ENCODE measurements at regions not wholly inside any gene's neighbourhood (a gene's known extent, or its start where the extent isn't known, plus 50 kb on each side); places are given as distances from the start of the nearest gene placed in this dataset.

DNA sequence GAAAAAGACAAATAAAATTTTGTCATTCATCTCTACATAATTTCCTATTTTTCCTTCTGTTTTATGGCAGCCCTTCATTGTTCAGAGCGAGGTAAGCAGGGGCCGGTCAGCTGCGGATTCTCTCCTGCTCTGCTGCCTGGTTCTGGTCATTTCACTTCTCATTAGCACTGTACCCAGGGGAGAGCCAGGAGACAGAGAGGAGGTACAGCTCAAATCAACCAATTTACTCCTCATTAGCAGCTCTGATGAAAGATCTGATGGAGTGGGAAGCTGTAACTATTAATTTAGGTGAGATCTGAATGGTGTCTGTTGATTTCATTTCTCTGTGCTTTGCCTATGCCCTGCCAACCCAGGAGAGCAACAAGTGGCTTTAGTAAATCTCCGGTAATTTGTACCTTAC is 241.5 kb upstream of the PFKP start:
- Mint-ChIP-seq H3K27ac (no peak overlapping the region), H3K36me3 (ENCODE audit: low read depth) (no peaks in the 10 kb centered on the region), H3K4me1 (ENCODE audit: low read depth) (no peaks in the 10 kb centered on the region), H3K27me3 (peaks cover 10% of the 10 kb centered on the region), H3K9me3 (no peaks in the 10 kb centered on the region), H3K4me3 (no peak overlapping the region)
- TF ChIP-seq, protein P1, sequence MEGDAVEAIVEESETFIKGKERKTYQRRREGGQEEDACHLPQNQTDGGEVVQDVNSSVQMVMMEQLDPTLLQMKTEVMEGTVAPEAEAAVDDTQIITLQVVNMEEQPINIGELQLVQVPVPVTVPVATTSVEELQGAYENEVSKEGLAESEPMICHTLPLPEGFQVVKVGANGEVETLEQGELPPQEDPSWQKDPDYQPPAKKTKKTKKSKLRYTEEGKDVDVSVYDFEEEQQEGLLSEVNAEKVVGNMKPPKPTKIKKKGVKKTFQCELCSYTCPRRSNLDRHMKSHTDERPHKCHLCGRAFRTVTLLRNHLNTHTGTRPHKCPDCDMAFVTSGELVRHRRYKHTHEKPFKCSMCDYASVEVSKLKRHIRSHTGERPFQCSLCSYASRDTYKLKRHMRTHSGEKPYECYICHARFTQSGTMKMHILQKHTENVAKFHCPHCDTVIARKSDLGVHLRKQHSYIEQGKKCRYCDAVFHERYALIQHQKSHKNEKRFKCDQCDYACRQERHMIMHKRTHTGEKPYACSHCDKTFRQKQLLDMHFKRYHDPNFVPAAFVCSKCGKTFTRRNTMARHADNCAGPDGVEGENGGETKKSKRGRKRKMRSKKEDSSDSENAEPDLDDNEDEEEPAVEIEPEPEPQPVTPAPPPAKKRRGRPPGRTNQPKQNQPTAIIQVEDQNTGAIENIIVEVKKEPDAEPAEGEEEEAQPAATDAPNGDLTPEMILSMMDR (IDR thresholded peaks at IDR 0.05), result no peak
- no peak overlapping the region for H3K27ac ChIP-seq (ENCODE audit: low read depth in 1 of 2, low read length in 2 of 2)
- H3K27me3 ChIP-seq (ENCODE audit: control insufficient read depth in 1 of 2, insufficient read depth in 2 of 2, low read length in 2 of 2), result peaks cover 0 to 6% of the 10 kb centered on the region in 2 experiments
- POLR2A ChIA-PET, result no interaction called here
- H3K4me3 ChIP-seq (ENCODE audit: low read length), result no peak overlapping the region
- intact Hi-C loops (cut with DNase I, micrococcal nuclease), result no loop called here
- ATAC-seq (ENCODE audit: poor library complexity) (no peak), DNase-seq (no peak)
- no peaks in the 10 kb centered on the region for H3K9me3 ChIP-seq (ENCODE audit: control insufficient read depth in 1 of 2, insufficient read depth in 1 of 2, low read length in 2 of 2)
- CTCF ChIA-PET, result no interaction called here
- H3K4me1 ChIP-seq (ENCODE audit: insufficient read depth, low read length), result no peaks in the 10 kb centered on the region
- no peaks in the 10 kb centered on the region for H3K36me3 ChIP-seq (ENCODE audit: insufficient read depth, low read length)

- Histone ChIP-seq H3K9me3 (ENCODE audit: control insufficient read depth in 1 of 2, insufficient read depth in 1 of 2, low read length in 2 of 2) (no peaks in the 10 kb centered on the region), H3K27ac (ENCODE audit: low read depth in 1 of 2, low read length in 2 of 2) (no peak overlapping the region), H3K4me1 (ENCODE audit: insufficient read depth, low read length) (no peaks in the 10 kb centered on the region), H3K36me3 (ENCODE audit: insufficient read depth, low read length) (no peaks in the 10 kb centered on the region), H3K27me3 (ENCODE audit: control insufficient read depth in 1 of 2, insufficient read depth in 2 of 2, low read length in 2 of 2) (no peaks in the 10 kb centered on the region), H3K4me3 (ENCODE audit: low read length) (no peak overlapping the region)
- DNase-seq (no peak), ATAC-seq (ENCODE audit: poor library complexity) (no peak)
- Mint-ChIP-seq H3K36me3 (ENCODE audit: low read depth) (no peaks in the 10 kb centered on the region), H3K27ac (no peak overlapping the region), H3K4me1 (ENCODE audit: low read depth) (no peaks in the 10 kb centered on the region), H3K27me3 (peaks cover 12% of the 10 kb centered on the region), H3K4me3 (no peak overlapping the region), H3K9me3 (no peaks in the 10 kb centered on the region)
- CTCF ChIA-PET, result no interaction called here
- TF ChIP-seq, protein P1 (IDR thresholded peaks at IDR 0.05), result no peak
- intact Hi-C loops (cut with DNase I, micrococcal nuclease), result no loop called here
- POLR2A ChIA-PET, result no interaction called here
These were observed 249.3 kb upstream of the PFKP start for GRCh38 chr10:2817940-2818636.

- H3K9me3 ChIP-seq (ENCODE audit: control insufficient read depth in 1 of 2, insufficient read depth in 1 of 2, low read length in 2 of 2), result no peaks in the 10 kb centered on the region
- intact Hi-C loops (cut with DNase I, micrococcal nuclease), result no loop called here
- Mint-ChIP-seq H3K27ac (no peak overlapping the region), H3K4me1 (ENCODE audit: low read depth) (no peaks in the 10 kb centered on the region), H3K27me3 (peaks cover 9% of the 10 kb centered on the region), H3K4me3 (no peak overlapping the region), H3K36me3 (ENCODE audit: low read depth) (no peaks in the 10 kb centered on the region), H3K9me3 (no peaks in the 10 kb centered on the region)
- no peaks in the 10 kb centered on the region for H3K4me1 ChIP-seq (ENCODE audit: insufficient read depth, low read length)
- DNase-seq, result no peak
- CTCF ChIA-PET, result no interaction called here
- H3K27me3 ChIP-seq (ENCODE audit: control insufficient read depth in 1 of 2, insufficient read depth in 2 of 2, low read length in 2 of 2), result no peaks in the 10 kb centered on the region
- no peak for ATAC-seq (ENCODE audit: poor library complexity)
- TF ChIP-seq, protein P1 (IDR thresholded peaks at IDR 0.05), result no peak
- H3K4me3 ChIP-seq (ENCODE audit: low read length), result no peak overlapping the region
- H3K27ac ChIP-seq (ENCODE audit: low read depth in 1 of 2, low read length in 2 of 2), result no peak overlapping the region
- H3K36me3 ChIP-seq (ENCODE audit: insufficient read depth, low read length), result no peaks in the 10 kb centered on the region
- POLR2A ChIA-PET, result no interaction called here
These were observed 253.7 kb upstream of the PFKP start for GRCh38 chr10:2813693-2814092.
